C4-2B (cell line): ENCODE measurements at regions not wholly inside any gene's neighbourhood (a gene's known extent, or its start where the extent isn't known, plus 50 kb on each side); places are given as distances from the start of the nearest gene placed in this dataset.

Experiments
- H3K27ac ChIP-seq: fragments of 450-650 bp; 2 replicates; pipeline ENCODE4 v1.5.1; 2017
- ZFX ChIP-seq: fragments of 450-650 bp; IDR thresholded peaks from 2 replicates; pipeline ENCODE4 v1.6.1; 2017
- TF ChIP-seq, protein P1 (sequence below): fragments of 450-650 bp; conservative IDR thresholded peaks from 2 replicates; pipeline ENCODE4 v1.5.1; 2017; ENCODE audit warnings: mild to moderate bottlenecking

DNA sequence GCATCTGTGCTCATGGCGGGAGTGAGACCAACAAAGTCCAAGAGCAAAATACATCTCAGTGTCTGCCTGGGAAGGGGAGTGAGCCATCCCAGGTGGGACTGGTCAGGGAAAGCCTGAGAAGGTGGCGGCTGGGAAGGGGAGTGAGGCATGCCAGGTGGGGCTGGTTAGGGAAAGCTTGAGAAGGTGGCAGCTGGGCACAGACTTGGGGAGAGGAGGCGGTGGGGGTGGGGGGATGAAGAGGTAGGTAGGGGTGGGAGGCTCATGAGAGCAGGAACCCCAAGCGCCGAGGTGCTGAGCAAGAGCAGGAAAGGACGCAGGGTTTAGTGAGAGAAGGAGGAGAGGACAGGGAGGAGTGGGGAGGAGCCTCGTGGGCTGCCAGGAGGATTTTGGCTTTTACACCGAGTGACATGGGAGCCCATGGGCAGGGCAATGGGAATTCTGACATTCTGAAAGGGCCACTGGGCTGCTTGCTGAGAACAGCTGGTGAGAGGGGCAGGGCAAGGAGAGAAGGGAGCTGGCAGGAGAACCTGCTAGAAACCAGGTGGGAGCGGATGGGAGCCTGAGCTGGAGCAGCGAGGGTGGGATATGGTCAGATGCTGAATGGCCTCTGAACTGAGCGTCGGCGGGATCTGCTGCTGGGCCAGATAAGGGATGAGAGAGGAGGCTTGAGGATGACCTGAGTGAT lies 256.1 kb upstream of the RPL38 start:
- TF ChIP-seq, protein P1, sequence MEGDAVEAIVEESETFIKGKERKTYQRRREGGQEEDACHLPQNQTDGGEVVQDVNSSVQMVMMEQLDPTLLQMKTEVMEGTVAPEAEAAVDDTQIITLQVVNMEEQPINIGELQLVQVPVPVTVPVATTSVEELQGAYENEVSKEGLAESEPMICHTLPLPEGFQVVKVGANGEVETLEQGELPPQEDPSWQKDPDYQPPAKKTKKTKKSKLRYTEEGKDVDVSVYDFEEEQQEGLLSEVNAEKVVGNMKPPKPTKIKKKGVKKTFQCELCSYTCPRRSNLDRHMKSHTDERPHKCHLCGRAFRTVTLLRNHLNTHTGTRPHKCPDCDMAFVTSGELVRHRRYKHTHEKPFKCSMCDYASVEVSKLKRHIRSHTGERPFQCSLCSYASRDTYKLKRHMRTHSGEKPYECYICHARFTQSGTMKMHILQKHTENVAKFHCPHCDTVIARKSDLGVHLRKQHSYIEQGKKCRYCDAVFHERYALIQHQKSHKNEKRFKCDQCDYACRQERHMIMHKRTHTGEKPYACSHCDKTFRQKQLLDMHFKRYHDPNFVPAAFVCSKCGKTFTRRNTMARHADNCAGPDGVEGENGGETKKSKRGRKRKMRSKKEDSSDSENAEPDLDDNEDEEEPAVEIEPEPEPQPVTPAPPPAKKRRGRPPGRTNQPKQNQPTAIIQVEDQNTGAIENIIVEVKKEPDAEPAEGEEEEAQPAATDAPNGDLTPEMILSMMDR: no peak
- TF ChIP-seq ZFX: no peak
- no peak overlapping the region for H3K27ac ChIP-seq

DNA sequence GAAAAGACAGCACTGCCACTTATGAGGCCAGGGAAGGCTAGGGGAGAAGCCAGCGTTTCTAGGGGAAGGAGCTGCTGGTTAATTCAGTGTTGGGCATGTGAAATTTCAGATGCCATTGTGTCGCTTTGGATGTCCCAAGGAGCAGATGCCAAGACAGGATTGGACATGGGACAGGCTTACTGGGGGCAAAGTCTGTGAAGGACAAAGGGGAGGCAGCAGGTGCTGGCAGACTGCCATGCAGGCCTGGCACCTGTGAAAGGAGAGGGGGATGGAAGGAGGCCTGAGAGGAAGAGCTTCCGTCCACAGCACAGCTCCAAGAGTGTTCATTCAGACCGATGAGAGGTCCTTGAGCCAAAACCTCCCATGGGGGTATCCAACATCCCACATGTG lies 255.5 kb upstream of the RPL38 start:
- TF ChIP-seq, protein P1: no peak
- TF ChIP-seq ZFX: no peak
- no peak overlapping the region for H3K27ac ChIP-seq

DNA sequence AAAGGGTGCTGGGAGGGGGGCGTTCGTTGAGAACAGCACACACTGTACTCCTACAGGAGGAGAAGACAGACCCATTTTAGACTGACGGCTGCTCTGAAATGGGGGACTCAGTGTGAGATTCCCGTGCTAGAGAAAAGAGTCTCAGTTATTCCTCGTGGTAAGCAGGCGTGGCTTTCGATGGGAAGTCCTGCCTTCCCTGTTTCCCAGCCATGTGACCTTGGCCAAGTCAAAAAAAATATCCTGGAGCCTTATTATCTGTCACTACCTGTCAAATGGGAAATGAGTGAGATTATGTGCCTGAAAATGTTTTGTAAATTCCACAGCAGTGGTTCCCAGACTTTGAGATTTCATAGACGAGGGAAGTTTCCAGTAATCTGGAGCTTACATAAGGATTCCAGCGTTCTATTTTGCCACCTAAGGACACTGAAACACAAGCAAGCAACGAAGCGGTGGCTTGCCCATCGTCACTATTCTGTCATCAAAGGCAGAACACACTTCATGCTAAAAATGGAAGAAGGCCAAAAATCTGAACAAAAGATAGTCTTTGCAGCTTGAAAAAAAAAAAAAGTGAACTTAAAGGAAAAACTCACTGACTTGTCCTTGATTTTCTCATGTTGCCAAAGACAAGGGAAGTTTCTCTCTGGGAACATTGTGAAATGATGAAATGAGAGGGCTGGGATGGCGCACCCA lies 253.4 kb upstream of the RPL38 start:
- no peak overlapping the region for H3K27ac ChIP-seq
- TF ChIP-seq ZFX: no peak
- TF ChIP-seq, protein P1: no peak

DNA sequence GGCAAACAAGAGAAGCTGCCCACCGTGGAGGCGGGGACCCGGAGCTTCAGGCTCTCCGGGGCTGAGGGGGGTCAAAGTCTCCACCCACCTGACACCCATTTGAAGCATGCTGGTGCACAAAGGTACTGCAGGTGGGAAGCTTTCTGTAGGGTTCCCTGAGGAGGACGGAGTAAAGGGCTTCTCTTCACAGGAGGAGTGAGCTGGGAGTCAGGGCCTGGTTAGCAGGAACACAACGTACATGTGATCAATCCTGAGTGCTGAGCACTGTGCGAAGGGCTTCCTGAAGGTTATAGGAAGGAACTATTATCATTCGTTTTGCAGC lies 252.9 kb upstream of the RPL38 start:
- TF ChIP-seq, protein P1: no peak
- TF ChIP-seq ZFX: no peak
- H3K27ac ChIP-seq: no peak overlapping the region

DNA sequence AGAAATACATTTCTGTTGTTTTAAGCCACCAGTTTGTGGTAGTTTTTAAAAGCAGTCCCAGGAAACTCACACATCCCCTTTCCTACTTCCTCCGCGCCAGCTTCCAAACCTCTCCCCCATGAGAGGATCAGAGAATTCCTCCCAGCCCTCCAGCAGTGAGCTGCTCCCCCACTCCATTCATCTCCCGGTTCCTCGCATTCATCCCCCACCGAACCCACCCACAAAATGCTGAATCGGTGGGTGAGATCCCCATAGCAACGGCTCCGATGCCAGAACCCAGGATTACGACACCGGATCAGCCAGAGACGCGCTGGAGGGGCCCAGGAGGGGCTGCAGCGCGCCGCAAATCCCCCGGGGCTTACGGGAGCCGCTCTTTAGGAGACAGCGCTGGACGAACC lies 251.4 kb upstream of the RPL38 start:
- TF ChIP-seq, protein P1: no peak
- no peak for TF ChIP-seq ZFX
- no peak overlapping the region for H3K27ac ChIP-seq

DNA sequence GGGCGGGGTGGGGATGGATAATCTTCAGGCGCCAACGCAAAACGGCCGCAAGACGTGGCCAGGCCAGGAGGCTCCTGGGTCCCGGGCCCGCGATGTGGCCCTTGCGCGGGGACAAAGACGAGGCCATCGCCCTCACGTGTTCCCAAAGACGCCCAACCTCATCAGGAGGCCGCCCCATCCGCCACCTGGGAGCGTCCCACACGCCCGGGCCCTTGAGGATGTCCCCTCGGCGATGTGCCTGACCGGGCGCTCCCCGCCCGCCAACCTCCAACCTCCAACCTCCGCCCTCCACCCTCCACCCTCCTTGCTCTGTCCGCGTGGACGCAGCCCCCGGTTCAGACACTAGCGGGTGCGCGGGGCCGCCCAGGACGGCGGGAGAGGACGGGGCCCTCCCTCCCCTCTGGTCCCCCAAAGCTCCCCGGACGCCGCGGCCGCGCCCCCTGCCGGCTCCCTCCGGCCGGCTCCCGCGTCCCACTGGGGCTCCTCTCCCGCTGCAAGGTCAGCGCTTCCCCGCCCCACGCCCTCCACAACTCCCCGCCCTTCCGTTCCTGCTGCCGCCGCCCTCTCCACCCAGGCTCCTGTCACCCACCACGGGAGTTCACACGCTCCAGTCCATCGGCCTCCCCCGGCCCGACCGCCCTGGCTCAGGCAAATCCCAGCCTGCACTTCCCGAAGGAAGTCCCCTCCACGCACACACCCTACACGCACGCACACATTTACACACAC lies 250.8 kb upstream of the RPL38 start:
- no peak overlapping the region for H3K27ac ChIP-seq
- no peak for TF ChIP-seq ZFX
- TF ChIP-seq, protein P1: no peak; the same call in 1 of the 2 replicates
